Activated naive CD8-positive, alpha-beta T cell treated with anti-CD3 and anti-CD28 coated beads, Interleukin-2, amount 50 U/mL, for 16 hours (primary cell): ENCODE measurements at regions not wholly inside any gene's neighbourhood (a gene's known extent, or its start where the extent isn't known, plus 50 kb on each side); places are given as distances from the start of the nearest gene placed in this dataset.
"Not testable (repeated sequence)": the region's sequence is repeated elsewhere in the genome, so short reads cannot be mapped to it uniquely, and the experiment has no call there.

Experiments used
- DNase-seq: peaks from one replicate; pipeline ENCODE4 v3.0.0-alpha.2; 2020; ENCODE audit warnings: low read depth, low spot score

DNA sequence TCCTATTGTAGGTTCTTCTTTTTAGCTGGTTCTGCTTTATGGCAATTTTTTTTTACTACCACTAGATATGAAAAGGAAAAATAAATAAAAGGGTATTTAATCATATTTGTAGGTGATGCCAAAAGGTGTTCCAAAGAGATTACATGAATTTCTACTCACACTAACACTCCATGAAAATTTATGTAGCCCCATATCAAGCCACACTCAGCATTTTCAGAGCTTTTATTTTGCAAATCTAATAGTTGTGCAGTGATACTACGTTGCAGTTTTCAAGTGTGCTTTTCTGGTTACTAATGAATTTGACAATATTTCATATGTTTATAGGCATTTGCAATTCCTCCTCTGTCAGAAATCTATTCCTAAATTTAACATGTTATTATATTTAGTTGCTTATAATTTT lies 363.9 kb upstream of the TMEFF2 start:
- no peak for DNase-seq

DNA sequence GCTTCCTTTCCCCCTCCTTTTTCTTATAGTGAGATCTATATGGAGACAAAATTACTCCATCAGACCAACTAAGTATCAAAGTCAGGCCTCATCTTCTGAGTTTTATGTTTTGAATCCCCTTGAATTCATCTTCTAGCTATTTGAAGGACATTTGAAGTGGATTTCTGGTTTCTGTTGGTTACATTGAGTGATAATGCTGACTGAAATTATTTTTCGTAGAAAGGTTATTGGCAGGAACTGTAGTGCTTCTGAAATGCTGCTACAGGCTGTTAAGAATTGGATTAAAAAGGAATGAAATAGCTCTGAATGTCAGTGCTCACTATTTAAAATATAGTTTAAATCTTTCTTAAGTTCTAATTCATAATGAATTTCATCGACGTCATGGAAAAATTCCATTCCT lies 361.0 kb upstream of the TMEFF2 start:
- no peak for DNase-seq

DNA sequence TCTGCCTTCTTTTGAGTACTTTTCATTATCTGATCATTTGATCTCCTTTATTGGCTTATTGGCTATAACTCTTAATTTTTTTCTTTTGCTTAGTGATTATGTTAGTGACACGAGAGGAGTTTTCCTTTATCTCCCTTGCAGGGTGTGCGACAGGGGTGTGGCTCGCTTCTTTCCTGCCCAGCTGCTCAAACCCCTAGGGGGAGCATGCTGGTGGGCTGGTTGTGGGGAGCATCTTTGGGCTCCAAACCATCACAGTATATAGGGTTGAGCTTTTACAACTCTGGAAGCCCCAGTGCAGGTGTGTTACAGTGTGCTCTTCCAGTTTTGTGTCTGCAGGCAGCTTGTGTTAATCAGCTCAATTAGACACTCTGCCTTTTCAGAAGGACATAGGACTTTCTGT lies 357.0 kb upstream of the TMEFF2 start:
- DNase-seq: no peak

DNA sequence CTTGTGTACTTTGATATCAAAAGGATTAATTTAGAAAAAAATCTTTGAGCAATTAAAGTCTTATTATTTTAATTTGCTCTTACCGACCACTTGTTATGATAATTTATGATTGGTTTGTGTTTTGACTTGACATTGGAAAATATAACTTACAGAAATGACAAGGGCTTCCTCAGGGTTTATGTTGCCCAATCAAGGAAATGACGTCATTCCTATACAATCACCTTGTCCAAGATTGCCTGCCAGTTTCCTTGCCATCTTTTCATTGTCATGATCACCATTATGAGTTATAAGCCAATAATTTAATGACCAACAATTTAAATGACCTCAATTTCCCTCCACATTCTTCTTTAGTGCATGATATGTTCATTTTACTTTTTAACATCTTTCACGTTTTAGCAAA lies 351.8 kb upstream of the TMEFF2 start:
- DNase-seq: no peak

- DNase-seq: no peak
Measured at GRCh38 chr2:192544371-192544955, 349.7 kb upstream of the TMEFF2 start.

DNA sequence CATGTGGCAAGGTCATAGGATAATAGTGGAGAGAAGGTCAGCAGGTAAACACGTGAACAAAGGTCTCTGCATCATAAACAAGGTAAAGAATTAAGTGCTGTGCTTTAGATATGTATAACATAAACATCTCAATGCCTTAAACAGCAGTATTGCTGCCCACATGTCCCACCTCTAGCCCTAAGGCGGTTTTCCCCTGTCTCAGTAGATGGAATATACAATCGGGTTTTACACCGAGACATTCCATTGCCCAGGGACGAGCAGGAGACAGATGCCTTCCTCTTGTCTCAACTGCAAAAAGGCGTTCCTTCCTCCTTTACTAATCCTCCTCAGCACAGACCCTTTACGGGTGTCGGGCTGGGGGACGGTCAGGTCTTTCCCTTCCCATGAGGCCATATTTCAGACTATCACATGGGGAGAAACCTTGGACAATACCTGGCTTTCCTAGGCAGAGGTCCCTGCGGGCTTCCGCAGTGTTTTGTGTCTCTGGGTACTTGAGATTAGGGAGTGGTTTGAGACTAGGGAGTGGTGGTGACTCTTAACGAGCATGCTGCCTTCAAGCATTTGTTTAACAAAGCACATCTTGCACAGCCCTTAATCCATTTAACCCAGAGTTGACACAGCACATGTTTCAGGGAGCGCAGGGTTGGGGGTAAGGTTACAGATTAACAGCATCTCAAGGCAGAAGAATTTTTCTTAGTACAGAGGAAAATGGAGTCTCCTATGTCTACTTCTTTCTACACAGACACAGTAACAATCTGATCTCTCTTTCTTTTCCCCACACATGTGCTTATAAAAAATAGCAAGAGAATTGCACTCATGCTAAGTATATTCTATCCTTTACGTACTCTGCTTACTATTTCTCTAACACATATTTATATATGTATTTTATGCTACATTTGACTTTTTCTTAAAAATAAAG lies 347.7 kb upstream of the TMEFF2 start:
- DNase-seq: not testable (repeated sequence)

DNA sequence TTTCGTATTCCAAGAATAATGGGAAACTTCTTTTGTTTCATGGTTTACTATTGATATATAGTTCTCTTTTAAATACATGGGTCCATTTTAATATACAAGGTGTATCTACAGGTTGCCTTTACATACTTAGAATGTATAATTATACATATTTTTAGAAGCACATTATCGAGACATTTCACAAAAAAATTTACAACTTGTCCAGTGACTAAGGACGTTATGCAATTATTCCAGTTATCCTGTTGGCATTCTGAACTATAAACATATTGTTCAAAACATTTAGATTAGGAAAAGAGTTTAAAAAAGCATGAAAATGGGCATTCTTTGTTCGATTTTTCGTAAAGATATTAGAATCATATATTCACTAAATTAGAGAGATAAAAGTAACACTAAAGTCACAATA lies 344.6 kb upstream of the TMEFF2 start:
- no peak for DNase-seq

DNA sequence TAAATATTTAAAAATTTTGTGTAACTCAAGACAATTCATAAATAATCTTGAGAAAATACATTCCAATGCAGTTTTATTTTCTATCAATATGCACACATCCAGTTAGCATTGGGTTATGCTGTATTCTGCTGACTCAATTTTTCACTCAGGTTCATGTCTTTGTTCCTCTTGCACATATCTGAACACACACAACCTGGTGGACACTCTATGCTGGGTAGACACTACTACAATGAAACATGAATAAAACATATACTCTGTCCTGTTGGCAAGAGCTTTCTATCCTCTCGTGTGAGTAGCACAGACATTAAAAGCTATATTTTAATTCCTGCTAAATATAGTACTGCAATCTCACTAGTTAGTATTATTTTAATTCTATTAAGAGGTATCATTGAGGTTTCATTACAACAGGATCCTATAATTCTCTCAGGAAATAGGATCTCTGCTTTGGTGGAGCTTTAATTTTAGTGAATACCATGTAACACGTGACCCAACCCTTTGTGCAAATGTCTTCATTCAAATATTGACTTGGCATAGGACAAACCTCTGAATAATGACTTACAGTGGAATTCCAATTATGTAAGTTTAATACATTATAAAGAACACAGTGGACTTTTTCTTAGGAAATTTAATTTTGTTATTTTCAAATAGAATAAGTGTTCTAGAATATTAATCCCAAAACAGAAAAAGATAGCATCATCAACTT lies 342.3 kb upstream of the TMEFF2 start:
- no peak for DNase-seq

- no peak for DNase-seq
Measured at GRCh38 chr2:192535956-192536921, 341.5 kb upstream of the TMEFF2 start.

GRCh38 chr2:192534072-192534471 lies 339.3 kb upstream of the TMEFF2 start:
- no peak for DNase-seq

DNA sequence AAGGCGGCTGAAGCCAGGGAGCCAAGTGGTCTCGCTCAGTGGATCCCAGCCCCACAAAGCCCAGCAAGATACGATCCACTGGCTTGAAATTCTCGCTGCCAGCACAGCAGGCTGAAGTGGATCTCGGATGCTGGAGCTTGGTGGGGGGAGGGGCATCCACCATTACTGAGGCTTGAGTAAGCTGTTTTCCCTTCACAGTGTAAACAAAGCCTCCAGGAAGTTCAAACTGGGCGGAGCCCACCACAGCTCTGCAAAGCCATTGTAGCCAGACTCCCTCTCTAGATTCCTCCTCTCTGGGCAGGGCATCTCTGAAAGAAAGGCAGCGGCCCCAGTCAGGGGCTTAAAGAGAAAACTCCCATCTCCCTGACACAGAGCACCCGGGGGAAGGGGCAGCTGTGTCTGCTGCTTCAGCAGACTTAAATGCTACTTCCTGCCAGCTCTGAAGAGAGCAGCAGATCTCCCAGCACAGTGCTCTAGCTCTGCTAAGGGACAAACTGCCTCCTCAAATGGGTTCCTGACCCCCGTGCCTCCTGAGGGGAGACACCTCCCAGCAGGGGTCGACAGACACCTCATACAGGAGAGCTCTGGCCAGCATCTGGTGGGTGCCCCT lies 330.0 kb upstream of the TMEFF2 start:
- DNase-seq: not testable (repeated sequence)

GRCh38 chr2:192524214-192524613 lies 329.5 kb upstream of the TMEFF2 start:
- not testable (repeated sequence) for DNase-seq

DNA sequence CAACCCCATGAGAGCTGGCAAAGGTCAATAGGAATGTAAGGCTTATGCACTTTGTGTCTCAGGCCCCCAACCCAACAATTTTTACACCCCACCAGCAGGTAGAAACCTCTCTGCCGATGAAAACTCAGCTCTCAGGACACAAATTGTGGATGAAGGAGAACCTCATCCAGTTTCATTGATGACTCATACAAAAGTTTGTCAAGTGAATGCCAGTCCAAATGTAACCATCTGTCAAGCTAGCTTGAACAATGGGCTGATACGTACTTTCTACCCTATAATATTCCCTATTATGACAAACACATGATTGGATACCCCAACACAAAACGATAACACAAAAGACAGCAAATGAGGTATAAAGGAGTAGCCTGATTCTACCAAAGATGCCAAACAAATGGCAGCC lies 321.2 kb upstream of the TMEFF2 start:
- DNase-seq: no peak

- DNase-seq: no peak
Measured at GRCh38 chr2:192513575-192513974, 318.8 kb upstream of the TMEFF2 start.

DNA sequence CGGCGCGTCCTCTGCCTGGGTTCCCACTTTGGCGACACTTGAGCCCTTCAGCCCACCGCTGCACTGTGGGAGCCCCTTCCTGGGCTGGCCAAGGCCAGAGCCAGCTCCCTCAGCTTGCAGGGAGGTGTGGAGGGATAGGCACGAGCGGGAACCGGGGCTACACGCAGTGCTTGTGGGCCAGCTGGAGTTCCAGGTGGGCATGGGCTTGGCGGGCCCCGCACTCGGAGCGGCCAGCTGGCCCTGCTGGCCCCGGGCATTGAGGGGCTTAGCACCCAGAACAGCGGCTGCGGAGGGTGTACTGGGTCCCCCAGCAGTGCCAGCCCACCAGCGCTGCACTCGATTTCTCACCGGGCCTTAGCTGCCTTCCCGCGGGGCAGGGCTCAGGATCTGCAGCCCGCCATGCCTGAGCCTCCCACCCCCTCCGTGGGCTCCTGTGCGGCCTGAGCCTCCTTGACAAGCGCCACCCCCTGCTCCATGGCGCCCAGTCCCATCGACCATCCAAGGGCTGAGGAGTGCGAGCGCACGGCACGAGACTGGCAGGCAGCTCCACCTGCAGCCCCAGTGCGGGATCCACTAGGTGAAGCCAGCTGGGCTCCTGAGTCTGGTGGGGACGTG lies 313.2 kb upstream of the TMEFF2 start:
- not testable (repeated sequence) for DNase-seq

GRCh38 chr2:192500550-192501200 lies 305.9 kb upstream of the TMEFF2 start:
- no peak for DNase-seq

DNA sequence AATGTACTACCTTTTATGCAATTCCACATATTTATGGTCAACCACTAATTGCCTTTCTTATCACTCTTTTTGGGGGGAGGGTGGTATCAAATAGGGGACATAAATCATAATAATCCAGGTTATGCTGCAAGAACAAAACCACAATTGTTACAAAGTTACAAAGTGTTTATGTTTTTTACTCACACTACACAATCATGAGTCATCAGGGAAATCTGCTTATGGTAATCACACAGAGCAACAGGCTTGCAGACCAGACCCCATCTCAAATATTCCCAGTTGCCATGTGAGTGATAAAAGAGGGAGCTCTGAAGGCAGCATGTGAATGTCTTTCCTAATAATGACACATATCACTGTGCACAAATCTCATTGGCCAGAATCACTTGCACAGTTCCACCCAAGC lies 304.7 kb upstream of the TMEFF2 start:
- DNase-seq: no peak

GRCh38 chr2:192498747-192499146 lies 304.0 kb upstream of the TMEFF2 start:
- DNase-seq: no peak

DNA sequence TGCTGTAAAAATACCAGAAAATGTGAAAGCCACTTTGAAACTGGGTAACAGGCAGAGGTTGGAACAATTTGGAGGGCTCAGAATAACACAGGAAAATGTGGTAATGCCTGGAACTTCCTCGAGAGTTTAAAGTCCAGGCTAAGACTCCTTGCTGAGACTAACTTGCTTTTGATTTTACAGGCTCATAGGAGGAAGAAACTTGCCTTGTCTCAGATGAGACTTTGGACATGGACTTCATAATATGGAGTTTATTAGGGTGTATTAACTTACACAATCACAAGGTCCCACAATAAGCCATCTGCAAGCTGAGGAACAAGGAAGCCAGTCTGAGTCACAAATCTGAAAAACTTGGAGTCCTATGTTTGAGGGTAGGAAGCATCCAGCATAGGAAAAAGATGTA lies 293.4 kb upstream of the TMEFF2 start:
- DNase-seq: not testable (repeated sequence)

DNA sequence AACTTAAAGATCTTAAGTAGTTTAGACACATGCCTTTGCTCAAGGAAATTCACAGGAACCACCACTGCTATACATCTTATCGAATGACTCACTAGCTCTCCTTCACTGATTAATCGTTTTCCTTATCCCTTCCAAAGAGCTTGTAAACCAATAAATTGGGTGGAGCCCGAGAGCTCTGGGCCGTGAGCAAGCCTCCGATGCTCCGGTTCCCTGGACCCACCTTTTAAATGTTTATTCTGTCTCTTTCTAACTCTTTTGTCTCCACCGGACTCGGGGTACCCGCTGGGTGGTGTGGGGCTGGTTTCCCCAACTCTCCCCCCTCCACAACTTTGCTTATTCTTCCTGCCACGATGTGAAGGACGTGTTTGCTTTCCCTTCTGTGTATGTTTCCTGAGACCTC lies 292.9 kb upstream of the TMEFF2 start:
- no peak for DNase-seq
